ENCODE measurements at regions not wholly inside any gene's neighbourhood (a gene's known extent, or its start where the extent isn't known, plus 50 kb on each side); places are given as distances from the start of the nearest gene placed in this dataset.

DNA sequence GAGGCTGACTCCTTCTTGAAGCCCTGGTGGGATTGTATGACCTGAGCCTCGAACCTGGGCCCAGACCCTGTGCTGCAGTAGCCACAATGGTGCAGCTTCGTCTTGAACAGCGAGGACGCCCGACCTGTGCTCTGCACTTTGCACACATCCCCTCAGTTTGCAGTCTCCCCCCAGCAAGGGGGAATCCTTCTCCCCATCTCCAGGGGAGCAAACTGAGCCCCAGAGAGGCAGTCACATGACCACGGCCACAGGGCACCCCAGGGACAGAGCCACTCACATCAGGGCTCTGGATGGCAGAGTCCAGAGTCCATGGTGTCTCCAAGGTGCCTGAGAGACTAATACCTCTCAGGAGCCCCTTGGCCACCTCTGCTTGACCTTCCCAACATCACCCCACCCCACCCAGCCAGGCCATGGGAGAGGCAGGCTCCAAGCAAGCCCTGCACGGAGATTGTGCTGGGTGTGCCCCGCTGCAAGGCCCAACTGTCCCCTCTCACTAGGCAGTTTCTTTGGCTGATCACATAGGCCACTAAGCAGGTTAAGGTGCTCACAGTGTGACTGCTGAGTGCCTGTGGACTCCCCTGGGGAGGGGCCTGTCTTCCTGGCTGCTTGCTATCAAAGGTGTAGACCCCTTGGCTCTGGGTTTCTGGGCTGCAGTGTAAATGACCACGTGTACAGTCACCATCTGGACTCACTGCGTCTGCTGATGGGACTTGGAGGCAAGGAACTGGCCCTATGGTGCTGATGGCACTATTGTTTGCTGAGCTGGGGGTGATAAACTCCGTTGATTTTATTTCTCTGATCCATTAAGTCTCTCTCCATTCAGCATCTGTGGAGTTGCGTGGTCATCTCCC lies 398.1 kb downstream of the MATN1 start:
- DNase-seq, result no peak

DNA sequence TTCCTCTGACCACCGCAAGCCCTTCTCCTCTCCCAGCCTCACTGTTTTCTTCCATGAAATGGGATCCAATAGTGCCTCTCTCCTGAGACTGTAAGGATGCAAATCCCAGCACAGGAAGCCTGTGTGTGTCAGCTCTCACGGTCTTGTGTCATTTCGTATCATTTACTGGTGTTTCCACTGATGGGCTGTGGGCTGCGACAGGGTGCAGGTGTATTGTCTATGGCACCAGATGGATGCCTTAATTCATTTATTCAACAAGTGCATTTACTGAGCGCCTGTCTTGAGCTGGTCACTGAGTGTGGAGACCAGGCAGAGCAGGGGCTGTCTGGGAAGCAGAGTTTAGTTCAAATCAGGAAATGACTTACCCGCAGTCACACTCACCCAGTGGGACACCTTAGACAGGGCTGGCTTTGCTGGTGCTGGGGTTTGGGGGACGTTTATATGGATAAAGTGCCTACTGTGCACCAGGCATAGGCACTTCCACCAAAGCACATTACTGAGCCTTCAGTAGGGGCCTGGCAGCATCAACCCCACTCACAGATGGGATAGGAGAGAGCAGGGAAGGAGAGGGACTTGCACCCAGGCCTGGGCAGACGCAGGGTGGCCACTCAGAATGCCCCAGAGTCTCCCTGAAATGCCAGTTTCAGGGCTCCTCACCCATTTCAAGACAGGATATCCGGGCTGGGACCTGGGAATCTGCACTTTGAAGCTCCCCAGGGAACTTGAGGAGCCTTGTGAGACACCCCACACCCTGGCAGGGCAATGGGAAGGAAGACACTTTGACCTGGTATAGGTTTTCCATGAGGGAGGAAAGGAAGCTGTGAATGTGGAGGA lies 398.9 kb downstream of the MATN1 start:
- no peak for DNase-seq

DNA sequence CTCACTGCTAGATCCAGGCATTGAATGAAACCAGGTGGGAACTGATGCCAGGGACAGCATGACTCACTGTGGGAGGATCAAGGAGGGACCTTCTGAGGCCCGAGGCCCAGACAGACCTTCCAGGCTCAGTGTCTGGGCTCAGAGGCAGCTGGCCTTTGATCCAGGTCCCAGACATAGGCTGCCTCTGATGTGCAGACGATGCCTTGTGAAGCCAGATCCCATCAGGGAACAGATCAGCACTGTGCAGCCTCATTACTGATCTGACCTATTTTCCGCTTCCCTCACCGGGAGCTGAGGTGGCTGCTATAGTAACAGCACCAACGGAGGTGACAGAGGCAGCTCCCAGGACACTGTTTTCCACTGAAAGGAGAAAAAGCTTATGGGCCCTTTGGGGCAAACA lies 399.5 kb downstream of the MATN1 start:
- no peak for DNase-seq

DNA sequence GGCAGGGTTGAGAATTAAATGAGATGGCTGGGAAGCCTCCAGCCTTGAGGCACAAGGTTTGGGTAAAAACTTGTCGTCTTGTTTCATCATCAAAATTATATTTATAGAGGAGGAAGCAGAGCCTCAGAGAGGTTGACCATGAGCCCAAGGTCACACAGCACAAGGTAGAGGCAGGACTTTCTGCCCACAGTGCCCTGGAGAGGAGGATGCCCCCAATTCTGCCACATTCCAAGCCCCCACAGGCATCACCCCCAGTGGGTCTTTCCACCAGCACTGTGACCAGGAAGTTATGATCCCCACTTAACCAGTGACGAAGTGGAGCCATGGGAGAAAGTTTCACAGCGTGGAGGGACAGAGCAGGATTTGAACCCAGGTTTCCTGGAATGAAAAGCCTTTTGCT lies 400.0 kb downstream of the MATN1 start:
- DNase-seq, result no peak

DNA sequence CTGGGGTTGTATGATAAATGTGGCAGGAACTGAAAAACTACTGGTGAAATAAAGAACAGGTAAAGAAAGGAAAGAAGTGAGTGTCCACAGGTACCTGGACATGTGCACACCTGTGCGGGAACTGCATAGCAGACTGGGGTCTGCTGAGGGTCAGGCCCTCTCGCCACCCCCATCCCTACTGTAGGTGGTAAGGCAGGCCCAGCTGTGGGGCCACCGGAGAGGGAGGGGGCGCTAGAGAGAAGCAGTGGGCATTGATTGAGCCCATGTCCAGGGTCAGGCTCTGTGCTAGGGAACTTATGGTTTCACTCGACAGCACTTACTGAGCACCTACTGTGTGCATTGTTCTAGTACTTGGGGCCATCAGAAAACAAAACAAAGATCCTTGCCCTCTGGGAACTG lies 400.5 kb downstream of the MATN1 start:
- no peak for DNase-seq

DNA sequence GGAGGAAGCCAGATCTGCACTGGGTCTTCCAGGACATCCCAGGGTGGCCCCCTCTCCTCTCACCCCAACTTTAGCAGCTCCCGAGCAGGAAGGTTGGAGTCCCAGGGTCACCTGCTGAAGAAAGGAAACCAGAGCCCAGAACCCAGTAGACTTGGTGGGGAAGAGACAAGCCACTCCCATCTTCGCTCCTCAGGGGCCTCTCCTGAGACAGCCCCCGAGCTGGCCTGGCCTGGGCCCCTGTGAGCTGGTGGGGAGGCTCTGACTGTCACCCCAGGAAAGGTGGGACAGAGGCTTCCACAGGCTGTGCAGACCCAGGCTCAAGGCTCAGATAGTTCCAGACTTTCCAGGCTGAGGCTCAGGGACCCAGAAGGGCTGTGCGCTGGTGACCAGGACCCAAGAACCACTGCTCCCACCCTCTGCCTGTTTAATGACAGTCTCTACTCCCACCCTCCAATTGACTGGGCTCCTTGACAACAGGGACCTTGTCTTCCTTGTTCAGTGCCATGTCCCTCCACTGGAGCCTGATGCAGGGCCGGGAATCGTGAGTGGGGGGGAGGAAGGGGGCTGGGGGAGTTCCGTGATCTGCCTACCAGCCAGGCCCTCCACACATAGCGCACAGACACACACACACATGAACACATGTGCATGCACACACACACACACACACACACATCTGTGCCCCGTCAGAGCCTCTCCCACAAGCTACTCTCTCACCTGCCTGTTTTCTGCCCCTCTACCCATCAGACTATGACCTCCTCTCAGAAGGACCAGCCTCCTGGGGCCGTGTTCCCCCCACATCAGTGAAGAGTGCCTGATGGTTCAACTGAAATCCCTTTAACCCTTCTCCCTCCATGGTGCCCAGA lies 401.2 kb downstream of the MATN1 start:
- DNase-seq, result no peak

DNA sequence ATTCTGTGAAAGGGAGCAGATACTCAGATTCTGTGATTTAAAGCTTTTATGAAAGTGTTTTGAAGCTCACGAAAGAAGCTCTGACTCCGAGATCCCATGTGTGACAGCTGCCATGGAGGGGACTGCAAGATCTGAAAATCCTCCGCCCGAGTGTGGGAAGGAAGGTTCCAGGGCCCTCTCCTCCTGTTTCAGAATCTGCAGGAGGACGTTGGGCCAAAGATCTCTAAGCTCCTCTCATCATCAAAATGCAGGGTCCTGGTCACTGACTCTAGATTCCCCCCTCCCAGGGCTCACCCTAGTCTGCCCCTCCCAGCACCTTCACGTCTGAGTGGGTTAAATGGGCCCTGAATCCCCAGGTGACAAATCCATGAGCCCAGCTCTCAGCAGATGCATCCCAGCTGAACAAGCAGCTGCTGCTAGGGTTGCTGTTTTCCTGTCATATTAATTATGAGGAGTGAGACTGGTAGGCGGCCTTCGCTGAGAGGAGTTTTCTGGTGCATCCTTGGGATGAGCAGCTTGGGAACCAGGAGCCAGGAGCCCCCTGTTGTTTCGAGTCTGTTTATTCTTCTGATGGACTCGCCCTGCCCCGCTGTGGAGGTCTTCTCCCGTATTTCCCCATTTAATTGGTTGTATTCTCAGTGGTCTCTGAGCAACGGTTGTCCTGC lies 402.0 kb downstream of the MATN1 start:
- no peak for DNase-seq

DNA sequence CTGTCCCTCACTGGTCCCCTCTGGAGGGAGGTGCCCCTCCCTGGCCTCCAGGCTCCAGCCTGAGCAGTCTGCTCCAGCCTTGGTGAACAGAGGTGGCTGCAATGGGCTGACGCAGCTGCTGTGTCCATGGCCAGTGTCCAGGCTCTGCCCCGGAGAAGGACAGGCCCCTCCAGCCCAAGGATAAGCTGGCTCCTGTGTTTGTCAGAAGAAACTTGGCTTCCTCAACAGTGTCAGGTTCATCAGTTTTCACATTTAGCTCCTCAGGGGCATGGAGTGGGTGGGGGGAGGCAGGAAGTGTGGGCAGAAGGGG lies 402.8 kb downstream of the MATN1 start:
- no peak for DNase-seq

DNA sequence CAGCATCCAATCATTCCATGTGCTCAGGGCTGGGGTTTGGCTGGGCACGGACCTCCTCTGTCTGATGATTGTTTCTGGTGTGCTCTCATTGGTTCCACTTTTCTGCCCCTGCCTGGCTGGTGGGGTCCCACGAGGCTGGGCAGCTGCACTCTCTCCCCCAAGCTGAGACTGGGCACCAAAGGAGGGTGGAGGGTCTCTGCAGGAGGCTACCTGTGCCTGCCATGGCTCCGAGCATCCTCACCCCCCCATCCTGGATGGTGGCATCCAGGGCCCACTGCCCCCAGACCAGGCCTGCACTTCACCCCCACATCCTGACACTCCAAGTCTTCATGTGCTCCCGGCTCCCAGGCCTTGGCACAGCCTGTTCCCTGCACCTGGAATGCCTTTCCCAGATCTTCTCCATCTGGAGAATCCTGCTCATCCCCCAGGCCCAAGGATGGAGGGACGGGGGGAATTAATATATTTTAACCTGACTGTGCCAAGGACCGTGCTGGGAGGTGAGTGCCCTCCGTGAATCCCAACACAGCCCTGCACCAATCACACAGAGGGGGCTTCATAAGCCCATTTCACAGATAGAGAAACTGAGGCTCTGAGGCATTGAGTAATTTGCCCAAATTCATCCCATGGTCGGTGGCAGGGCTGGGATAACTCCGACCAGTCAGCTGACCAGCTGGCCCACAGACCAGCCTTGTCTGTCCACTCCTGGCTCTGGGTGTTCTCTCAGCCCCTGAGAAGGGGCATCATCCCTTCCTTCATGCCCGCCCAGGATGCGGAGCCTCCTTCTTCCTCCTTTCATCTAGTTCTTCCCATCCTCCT lies 403.4 kb downstream of the MATN1 start:
- no peak for DNase-seq

DNA sequence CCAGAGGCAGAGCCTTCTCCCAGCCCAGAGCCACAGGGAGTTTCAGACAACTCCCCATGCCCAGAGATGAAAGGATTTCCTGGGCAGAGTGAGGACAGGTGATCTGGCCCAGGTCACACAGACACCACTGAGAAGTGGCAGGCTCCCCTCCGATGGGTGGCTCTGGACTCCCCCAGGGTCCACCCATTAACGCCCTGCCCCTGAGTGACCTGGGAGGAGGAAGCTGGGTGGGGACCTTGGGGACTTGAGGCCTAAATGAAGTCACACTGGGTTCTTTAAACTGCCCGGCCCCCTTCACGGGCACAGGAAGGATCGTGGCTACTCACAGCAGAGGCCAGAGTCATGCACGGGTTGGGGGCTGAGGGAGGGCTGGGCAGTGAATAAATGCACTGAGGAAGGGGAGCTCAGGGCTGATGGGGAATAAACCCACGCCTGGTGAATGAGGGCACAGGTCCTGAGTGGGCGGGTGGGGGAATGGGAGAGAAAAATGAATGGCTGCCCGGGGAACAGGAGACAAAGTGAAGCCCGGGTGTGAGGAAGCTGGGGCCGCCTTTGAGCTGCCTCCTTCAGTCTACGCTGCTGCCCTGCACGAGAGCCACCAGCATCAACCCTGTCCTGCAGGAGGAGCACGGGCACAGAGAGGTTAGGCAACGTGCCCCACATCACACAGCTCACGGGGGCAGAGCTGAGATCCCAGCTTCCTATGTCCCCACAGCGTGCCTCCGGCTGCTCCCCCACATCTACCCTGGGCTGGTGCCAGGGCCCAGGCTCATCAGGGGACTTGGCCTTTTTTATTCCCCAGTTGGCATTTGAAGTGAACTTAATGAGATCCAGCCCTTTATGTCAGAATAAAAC lies 404.3 kb downstream of the MATN1 start:
- DNase-seq, result no peak

DNA sequence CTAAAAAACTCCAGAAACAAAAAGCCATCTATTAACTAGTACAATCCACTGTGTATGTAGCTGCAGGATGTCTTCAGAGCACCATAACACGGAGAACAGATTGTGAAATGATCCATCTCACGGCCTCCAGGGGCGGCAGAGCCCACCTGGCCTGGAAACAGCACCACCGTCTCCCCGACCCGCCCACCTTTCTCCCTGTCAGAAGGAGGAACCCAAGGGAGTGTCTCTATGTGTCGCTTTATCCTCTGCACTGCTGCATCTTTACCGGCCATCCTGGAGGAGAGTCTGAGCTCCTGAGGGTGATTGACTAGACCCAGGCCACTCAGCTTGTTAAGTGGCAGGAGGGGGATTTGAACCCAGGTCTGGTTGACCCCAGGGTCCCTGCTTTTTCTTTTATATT lies 405.0 kb downstream of the MATN1 start:
- DNase-seq, result no peak

DNA sequence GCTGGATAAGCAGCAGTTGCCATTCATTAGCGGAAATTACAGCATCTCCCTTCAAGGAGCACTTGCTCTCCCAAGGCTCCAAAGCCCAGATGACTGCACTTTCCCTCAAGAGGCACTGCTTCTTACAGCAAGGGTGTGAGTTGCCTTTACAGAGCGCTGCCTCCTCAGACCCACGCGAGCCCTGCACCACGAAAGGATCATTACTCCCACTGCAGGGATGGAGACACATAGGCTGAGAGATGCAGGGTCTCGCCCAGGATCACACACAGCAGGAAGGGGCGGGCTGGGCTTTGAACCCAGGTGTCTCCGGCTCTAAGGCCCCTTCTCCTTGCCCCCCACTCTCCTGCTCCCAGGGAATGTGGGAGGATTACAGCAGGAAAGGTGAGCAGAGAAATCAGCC lies 405.5 kb downstream of the MATN1 start:
- no peak for DNase-seq

DNA sequence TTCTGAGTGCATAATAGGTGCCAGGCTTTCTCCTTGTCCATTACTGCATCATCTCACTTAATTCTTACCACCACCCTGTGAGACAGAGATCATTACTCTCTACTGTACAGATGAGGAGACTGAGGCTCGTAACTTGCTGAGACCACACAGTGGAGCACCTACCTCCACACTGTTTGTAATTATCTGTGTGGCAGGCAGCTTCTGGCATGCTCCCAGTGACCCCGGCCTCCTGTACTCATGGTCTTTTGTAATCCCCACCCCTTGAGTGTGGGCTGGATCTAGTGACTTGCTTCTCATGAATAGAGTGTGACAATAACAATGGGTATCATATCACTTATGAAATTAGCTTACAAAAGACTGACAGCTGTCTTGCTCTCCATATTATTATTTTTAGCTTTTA lies 407.3 kb downstream of the MATN1 start:
- DNase-seq, result no peak

DNA sequence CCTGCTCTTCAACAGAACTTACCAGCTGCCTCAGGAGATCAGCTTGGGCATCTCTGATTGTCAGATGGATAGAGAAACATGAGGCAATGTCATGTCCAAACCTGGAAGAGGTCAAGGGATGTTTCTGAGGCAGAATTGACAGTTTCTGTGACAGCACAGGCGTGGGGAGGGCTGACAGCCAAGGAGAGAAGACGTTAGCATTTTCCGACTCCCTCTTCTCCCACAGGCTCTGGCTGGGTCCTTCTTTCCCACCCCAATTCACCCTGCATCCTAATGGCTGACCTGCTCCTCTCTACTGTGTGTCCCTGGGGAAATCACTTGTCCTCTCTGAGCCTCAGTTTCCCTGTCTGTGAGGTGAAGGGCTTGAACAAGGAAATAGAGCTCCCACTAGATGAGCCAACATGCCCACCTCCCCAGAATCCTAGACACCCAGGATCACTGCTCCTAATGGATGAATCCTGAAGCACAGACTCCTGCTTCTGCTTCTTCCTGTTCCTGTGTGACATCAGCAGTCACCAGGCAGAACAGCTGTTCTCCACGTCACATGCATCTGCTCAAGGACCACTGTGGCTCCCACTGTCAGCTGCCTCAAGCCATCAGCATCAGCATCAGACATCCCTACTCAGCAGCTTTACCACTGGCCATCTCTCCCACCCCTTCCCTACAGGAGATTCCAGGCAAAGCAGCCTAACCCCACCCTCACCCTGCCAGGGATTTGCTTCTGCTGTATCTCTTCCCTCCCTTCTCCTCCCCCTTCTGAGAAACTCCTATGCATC lies 408.0 kb downstream of the MATN1 start:
- DNase-seq, result no peak

DNA sequence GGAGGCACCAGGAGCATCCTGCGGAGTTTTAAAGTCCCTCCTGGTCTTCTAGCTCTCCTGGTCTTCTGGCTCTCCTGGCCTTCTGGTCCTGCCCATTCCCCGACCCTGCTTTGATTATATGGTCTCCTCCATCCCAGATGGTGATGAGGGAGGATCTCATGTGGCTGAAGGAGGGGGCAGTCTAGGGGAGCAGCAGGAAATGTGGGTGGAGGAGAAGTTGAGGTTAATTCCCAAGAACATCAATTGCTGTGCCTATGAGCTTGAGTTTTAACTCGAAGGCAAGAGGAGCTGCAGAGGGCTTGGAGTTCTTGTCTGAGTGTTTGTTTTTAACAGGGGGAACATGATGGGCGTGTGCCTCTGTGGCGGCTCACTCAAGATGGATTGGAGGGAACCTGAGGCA lies 408.8 kb downstream of the MATN1 start:
- no peak for DNase-seq

DNA sequence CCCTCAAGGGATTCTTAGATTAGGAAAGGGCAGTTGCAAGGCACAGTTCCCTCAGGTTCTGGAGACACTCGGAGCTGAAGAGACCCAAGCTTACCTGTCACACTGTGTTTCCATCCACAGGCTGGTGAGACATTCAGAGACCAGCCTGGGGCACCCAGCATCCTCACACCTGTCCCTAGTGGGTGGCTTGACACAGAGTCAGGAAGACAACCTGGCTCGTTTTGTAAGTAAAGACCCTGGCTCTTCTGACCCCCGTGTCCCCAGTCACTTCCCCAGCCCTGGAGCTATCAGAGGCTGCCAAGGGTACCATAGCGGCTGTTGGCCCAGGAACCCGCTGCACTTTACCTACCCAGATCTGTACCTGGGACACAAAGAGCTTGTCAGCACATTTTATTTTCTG lies 409.8 kb downstream of the MATN1 start:
- DNase-seq, result no peak

DNA sequence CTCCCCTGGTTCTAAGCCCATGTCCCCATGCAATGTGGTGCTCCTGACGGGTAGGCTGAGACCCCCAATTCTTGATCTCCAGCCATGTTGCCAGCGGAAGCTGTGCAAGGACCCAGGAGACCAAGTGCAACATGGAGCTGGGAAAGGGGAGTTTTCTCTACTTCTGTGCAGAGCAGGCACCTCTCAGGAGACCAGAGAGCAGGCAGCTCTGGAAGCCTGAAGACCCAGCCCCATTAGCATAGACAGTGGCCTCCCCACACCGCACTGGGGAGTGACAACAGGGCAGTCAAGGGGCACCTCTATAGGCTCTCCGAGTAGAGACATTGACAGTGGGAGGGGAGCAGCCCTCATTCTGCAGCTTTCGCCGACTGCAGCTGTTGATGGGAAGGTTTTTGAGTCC lies 410.2 kb downstream of the MATN1 start:
- no peak for DNase-seq

DNA sequence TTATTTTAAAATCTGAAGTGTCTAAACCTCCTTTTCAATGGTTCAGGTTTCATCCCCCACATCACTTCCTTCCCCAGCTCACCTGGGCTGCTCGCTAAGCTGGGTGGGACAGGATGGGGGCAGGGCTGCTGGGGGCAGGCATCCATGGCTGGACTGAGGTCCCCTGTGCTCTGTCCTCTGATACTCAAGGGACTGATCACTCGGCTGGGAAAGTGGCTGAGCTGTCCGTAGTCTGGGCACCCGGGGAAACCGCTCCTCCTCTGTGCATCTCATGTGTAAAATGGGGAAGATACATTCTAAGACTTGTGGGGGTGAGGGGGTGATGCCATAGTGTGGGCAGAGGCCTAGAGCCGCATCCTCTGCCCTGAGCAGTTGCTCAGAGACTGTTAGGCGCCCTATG lies 411.2 kb downstream of the MATN1 start:
- DNase-seq, result no peak

DNA sequence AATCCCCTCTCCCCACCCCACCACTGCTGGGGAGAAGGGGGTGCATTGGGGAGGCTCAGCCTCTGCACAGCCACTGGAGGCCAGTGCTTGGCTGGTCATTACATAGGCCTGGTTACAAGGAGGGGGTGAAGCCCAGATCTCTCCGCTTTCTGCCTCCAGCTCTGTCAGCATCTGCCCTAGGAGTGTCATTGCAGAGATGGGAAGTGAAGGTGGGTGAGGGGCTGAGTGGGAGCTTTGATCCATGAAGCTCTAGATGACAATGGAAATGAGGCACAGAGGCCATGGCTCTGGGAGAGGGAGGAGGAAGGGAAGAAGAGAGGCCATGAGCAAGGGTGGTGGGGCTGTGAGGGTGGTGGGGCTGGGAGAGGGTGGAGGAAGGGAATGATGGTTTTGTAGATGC lies 411.6 kb downstream of the MATN1 start:
- DNase-seq, result no peak
